Omental fat pad (tissue), 3 donors: ENCODE measurements at regions not wholly inside any gene's neighbourhood (a gene's known extent, or its start where the extent isn't known, plus 50 kb on each side); places are given as distances from the start of the nearest gene placed in this dataset.

Experiments used
- ATAC-seq: fragments of 150-250 bp; one replicate; pipeline ENCODE4 v1.9.1; 2016; ENCODE audit warnings: mild to moderate bottlenecking, moderate library complexity; ENCODE audit not compliant: low FRiP score
- DNase-seq: peaks from one replicate; pipeline ENCODE4 v3.0.0-alpha.2; 2019; ENCODE audit warnings: low spot score
- CTCF ChIP-seq, 3 donors: fragments of 450-650 bp; IDR thresholded peaks; one replicate each; pipeline ENCODE4 v1.5.1; 2016 to 2017; ENCODE audit warnings: antibody characterized with exemption in 3 of 3, mild to moderate bottlenecking in 3 of 3, moderate library complexity in 2 of 3

- DNase-seq = no peak
- TF ChIP-seq CTCF (IDR thresholded peaks at IDR 0.05) = no peak
- ATAC-seq = no peak
These were observed 56.4 kb upstream of the SEC11C start for GRCh38 chr18:59083136-59083818.

GRCh38 chr18:59085126-59085794 is 54.4 kb upstream of the SEC11C start:
- TF ChIP-seq CTCF (IDR thresholded peaks at IDR 0.05) = no peak
- DNase-seq = no peak
- ATAC-seq = no peak

GRCh38 chr18:59085797-59086196 is 53.9 kb upstream of the SEC11C start:
- TF ChIP-seq CTCF (IDR thresholded peaks at IDR 0.05) = no peak
- DNase-seq (no peak), ATAC-seq (no peak)

- DNase-seq = no peak
- TF ChIP-seq CTCF (IDR thresholded peaks at IDR 0.05) = no peak
- ATAC-seq = no peak
These were observed 53.2 kb upstream of the SEC11C start for GRCh38 chr18:59086522-59086921.

GRCh38 chr18:59087391-59087790 is 52.3 kb upstream of the SEC11C start:
- DNase-seq (no peak), ATAC-seq (no peak)
- no peak for TF ChIP-seq CTCF (IDR thresholded peaks at IDR 0.05)
